T-helper 2 cell treated with Interferon-gamma antibody and Interleukin-4, amounts not matched to agents 100 ng/mL and 5 ng/mL, for 36 hours (primary cell): ENCODE measurements at regions not wholly inside any gene's neighbourhood (a gene's known extent, or its start where the extent isn't known, plus 50 kb on each side); places are given as distances from the start of the nearest gene placed in this dataset.
"Not testable (repeated sequence)": the region's sequence is repeated elsewhere in the genome, so short reads cannot be mapped to it uniquely, and the experiment has no call there.

Source experiments
- intact Hi-C: fragments of 100-400 bp; cut with micrococcal nuclease; formaldehyde crosslinking; loops from one replicate; pipeline ENCODE4 v1.15.1; 2023

- intact Hi-C loops, result no loop called here
Observed at GRCh38 chr2:33746208-33746800, 147.2 kb upstream of the FAM98A start.

GRCh38 chr2:33735096-33735495 lies 136.0 kb upstream of the FAM98A start:
- intact Hi-C loops, result no loop called here

GRCh38 chr2:33730804-33731203 lies 131.7 kb upstream of the FAM98A start:
- intact Hi-C loops, result no loop called here

DNA sequence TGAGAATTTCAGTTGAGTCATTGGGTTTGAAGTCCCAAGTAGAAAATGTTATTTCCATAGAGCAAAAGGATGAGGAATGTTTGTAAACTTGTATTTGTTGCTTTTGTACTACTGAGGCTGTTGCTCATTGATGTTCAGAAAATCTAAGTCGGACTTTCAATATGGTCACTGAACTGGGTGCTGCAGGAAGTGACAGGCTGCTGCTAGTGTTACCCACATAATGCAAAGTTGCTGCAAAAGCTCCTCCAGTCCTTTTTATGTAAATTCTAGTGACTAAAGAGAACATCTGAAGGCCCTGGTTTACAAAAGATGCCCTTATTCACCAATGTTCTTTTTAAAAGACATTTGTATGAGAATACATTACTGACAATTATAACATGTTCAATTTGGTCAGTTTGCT lies 131.1 kb upstream of the FAM98A start:
- intact Hi-C loops, result no loop called here

DNA sequence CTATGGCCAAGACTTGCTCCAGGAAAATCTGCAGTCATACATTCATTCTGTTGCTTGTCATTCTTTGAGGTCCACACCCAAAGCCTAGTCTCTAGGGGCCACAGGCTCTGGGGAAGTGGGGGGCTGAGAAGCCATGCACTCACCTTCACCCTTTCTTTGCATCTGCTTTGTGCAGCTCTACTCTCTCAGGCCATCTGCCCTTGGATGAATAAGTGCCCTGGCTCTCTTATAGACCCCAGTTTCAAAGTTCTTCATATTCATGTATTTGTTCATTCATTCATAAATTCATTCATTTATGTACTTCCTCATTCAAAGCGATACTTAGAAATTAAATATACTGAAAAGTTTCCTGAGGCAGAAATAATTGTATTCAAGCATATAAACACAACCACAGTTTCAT lies 130.3 kb upstream of the FAM98A start:
- intact Hi-C loops, result no loop called here

- intact Hi-C loops, result no loop called here
Observed at GRCh38 chr2:33728106-33728505, 129.0 kb upstream of the FAM98A start.

DNA sequence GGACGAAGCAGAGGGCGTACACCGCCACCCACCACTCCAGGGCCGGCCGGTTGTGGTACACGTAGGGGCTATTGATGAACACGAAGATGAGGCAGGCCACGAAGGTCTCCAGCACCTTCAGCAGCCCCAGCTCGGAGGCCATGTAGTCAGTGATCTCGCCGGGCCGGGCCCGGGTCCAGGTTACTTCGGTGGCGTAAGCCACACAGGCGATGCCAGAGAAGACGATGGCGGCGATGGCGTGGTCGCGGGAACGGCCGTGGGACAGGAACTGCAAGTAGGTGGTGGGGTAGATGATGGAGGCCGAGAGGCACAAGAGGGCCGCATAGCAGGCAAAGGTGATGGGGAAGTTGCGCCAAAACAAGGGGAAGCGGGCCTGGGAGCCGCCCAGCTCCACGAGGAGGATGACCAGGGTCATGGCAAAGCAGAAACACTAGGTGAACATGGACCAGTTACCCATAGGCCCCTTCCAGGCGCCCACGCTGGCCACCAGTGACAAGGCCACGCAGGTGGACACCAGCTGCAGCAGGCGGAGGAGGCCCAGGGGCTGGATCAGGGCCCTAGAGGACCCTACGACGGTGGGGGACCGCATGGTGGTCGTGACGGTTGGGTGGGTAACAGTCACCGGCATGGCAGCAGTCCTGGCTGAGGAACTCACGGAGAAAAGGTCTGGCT lies 128.4 kb upstream of the FAM98A start:
- intact Hi-C loops, result no loop called here

DNA sequence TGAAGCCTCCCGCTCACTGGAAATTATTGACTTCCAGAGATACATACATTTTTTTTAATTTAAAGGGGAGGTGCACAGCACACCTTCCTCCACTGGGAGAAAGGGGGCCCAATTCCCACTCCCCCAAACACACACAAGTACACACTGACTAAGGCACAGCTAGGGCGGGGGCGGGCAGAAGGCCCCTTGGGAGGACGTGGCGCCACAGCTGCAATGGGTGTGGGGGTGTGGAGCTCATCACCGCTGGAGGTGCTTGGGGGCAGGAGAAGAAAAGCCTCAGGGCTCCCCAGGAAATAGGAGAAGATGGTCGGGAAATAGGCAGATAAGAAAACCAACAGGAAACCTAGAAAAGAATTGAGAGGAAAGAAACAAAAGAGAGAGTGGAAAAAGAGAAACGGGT lies 127.3 kb upstream of the FAM98A start:
- intact Hi-C loops, result no loop called here

GRCh38 chr2:33723329-33723728 lies 124.2 kb upstream of the FAM98A start:
- intact Hi-C loops, result no loop called here

GRCh38 chr2:33719067-33719466 lies 120.0 kb upstream of the FAM98A start:
- intact Hi-C loops, result no loop called here

DNA sequence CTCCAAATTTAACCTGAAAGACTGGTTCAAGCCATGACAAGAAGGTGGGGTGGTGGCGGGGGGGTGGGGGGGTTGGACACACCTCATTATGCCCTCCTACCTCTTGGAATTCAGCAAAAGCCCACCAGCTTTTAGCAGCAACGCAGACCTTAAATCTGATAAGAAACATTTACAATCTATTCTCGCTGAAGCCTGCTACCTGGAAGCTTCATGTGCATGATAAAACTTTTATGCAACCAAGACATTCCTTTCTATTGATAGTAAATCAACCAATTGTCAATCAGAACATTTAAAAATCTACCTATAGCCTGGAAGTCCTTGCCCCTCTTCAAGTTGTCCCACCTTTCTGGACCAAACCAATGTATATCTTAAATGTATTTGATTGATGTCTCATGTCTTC lies 113.6 kb upstream of the FAM98A start:
- intact Hi-C loops, result no loop called here

DNA sequence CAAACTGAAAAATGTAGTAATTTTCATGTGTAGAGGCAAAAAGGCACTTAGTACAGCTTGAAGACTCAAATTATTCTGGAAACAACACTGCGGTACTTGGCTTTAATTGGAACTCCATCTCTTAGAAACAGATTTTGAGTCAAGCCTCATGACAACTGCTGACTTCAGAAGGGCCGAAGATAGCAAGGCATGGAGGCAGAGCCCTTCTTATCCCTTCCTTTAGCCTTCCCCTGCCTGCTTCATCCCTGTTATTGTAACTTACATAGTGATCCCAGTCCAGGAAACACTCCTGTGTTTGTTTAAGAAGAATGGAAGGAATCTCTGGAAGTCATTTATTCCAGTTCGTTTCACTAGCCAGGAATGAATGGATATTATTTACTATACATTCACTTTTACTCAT lies 110.9 kb upstream of the FAM98A start:
- intact Hi-C loops, result no loop called here

DNA sequence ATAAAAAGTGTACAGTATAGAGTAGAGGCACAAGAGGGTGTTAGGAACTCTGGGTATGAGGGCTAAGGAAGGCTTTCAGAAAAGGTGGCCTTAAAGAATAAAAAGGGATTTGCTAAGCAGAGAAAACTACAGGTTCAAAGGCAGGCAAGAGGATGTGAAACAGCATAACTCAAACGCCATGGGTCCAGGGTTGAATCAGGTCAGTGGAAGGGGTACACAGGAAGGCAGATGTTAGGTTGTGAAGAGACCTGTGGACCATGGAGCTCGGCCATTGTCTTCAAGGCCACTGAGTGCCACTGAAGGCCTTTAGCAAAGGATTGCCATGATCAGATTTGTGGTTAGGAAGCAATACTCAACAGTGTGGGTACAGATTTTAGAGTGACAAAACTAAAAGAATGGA lies 108.2 kb upstream of the FAM98A start:
- intact Hi-C loops, result no loop called here

DNA sequence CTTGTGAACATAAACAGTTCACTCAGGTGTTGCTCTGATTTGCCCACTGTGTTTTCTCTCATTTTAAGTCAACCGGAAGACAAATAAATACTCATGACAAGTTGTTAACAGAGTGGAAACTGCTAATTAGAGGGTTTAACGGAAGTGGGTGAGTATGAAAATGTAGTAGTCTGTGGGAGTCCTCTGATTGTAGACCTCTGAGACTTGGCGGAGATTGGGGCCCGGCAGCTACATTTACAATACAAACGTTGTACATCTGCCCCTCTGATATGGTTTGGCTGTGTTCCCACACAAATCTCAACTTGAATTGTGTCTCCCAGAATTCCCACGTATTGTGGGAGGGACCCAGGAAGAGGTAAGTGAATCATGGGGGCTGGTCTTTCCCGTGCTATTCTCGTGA lies 107.3 kb upstream of the FAM98A start:
- intact Hi-C loops, result no loop called here

DNA sequence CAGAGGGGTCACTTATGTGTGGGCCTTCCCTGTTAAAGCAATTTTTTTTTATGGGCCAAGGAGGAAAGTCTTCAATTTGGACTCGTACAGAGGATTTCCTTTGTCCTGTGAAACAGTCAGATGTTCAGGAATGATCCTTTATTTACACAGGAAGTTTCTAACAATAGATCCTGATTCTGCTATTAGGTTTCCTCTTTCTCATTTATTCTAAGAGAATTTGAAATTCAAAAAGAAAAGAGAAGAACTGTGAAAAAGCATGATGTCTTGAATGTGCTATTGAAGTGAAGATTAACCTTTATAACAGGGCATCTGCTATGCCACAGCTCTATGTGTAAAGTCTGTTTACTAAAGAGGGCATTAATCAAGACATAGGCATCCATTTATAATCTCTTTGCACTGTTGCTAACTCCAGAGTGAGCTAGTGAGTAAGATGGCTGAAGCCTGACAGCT lies 105.3 kb upstream of the FAM98A start:
- intact Hi-C loops, result no loop called here

DNA sequence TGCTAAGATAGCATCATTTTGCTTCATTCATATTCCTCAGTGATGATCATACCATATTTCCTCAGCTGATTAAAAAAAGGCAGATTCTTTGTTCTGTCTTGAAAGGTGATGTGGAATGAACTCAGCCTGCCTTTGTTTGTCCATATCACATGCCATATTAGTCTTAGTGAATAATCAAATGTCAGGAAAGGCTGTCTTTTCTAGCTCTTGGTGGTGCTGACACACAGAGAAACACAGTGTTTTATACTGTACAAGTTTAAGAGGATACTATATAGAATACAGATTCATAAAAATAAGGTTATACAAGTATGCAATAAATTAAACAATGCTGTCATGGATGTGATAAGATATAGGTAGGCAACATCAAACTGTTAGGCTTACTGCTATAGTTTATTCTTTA lies 97.1 kb upstream of the FAM98A start:
- intact Hi-C loops, result no loop called here

DNA sequence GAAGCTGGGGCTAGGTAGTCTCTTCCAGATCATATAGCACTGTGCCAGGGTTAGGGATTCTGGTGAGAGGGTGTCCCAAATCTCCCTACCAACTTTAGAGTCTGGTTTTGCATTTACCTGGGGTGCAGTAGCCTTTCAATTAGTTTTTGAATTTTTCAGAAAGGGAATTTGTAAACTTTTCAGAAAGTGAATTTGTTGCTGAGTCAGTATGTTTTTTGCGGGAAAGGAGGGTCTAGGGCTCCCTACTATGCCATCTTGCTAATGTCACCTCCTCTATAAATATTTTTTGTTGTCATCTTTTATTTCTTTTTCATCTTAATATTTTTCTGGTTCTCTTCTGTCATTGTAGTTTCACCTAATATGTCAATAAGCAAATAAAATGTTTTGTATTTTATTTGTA lies 95.8 kb upstream of the FAM98A start:
- intact Hi-C loops, result no loop called here

DNA sequence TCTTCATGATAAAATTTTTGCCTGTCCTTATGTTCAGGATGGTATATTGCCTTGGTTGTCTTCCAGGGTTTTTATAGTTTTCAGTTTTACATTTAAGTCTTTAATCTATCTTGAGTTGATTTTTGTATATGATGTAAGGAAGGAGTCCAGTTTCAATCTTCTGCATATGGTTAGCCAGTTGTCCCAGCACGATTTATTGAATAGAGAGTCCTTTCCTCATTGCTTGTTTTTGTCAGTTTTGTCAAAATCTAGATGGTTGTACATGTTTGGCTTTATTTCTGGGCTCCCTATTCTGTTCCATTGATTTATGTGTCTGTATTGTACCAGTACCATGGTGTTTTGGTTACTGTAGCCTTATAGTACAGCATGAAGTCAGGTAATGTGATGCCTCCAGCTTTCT lies 91.6 kb upstream of the FAM98A start:
- intact Hi-C loops, result not testable (repeated sequence)

DNA sequence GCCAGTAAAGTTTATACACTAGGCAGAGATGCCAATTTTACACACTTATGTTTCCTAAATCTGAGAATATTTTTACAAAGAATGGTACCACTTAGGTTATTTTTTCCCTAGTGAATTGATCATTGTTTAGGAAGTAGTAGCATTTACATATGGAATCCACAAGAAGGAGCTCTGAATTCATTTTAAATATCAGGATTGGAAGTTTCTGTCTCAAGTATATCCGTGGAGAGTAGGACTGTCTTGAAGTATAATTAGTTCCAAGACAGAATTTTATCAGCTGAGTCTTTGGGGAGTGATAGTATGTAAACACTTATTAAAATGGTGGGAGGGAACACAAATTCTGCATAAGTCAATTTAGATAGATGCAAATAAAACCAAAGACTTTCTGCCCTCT lies 82.3 kb upstream of the FAM98A start:
- intact Hi-C loops, result no loop called here

DNA sequence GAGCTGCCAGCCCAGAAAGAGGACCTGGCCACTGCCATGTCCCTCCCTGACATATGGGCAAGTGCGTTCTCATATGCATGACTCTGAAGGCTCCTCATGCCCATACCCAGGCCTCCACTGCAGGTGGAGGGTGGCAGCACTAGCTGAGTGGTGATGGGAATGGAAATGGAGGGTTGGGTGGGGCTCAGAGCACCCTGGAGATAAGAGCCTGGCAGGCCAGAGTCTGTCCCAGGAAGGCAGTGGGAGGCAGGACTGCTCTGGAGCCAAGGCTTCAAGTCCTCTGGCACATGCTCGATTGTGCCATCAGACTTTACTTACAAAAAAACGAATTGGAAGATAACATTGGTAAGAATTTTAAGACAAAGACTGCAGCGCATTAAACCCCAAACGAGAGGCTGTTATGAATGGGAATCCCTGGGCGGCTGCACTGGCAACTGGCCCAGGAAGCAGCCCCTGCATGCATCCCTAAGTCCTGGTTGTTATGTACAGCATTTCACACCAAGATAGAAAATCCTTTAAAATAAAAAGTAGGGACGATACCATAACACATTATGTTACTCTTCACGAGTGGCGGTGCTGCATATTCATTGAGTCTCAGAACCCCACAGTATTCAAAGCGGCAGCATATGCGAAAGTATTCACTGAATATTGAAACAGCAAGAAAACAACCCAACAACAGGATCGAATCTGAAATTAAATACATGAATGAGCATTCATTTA lies 81.7 kb upstream of the FAM98A start:
- intact Hi-C loops, result no loop called here

DNA sequence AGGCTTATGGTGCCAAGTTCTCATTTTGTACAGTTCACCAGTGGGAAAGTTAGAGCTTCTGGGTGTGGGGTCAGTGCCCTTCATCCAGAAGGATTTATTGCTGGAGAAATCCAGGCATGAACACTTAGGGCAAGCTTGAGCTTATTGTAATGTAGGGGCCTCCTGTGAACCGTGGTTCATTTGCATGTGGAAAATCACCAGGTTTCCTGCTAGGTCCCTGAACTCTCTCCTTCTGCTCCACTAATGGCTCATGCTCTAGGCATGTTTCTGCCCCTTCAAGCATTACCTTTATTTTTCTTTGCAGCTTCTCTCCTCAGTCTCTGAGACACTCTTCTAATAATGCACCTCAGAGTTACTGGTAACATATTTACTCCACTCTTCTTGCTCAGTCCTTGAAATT lies 79.3 kb upstream of the FAM98A start:
- intact Hi-C loops, result no loop called here

DNA sequence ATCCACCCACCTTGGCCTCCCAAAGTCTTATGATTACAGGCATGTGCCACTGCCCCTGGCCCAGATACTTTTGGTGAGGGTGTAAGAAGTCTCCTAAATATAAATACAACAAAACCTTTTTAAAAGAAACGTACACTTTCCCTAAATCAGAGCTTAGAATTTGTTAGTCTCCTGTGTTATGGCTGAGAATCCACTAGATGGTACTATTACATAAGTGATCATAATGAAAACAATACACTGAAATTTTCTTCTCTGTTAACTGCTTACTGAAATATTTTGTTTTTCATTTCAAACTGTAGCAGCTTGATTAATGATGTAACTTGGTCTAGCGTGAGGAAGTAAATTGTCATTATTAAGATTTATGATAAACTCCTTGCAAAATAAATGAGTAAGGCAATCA lies 74.8 kb upstream of the FAM98A start:
- intact Hi-C loops, result loop anchor here (5.0 kb wide), 1 partner anchor 1738 kb away; no protein-coding TSS in a partner anchor

- intact Hi-C loops, result loop anchor here (5.0 kb wide), 1 partner anchor 1739 kb away; no protein-coding TSS in a partner anchor
Observed at GRCh38 chr2:33672896-33673295, 73.8 kb upstream of the FAM98A start.
